ENCODE measurements at regions not wholly inside any gene's neighbourhood (a gene's known extent, or its start where the extent isn't known, plus 50 kb on each side); places are given as distances from the start of the nearest gene placed in this dataset.

GRCh38 chr15:53202876-53203275, 412.7 kb upstream of the ONECUT1 start:
- Histone ChIP-seq H2BK12ac (ENCODE audit: low read length) (no peak overlapping the region), H3K36me3 (replicated peaks in 1 of 2; ENCODE audit: control insufficient read depth in 2 of 2, insufficient read depth in 2 of 2, low read length in 2 of 2) (no peaks in the 10 kb centered on the region), H3K9ac (ENCODE audit: low read depth, low read length, poor library complexity) (no peak overlapping the region), H4K91ac (ENCODE audit: low read depth, low read length, poor library complexity) (no peak overlapping the region), H2BK15ac (ENCODE audit: low read length) (no peak overlapping the region), H2BK120ac (ENCODE audit: low read depth, low read length) (no peak overlapping the region), H3K4me2 (ENCODE audit: insufficient read depth, low read length, poor library complexity, severe bottlenecking) (no peak overlapping the region), H3K4me1 (ENCODE audit: control insufficient read depth in 2 of 2, insufficient read depth in 1 of 2, low read depth in 1 of 2, low read length in 2 of 2) (peaks cover 0 to 6% of the 10 kb centered on the region in 2 donors), H3K18ac (ENCODE audit: low read length) (no peak overlapping the region), H3K4me3 (ENCODE audit: low read length in 2 of 2) (no peak overlapping the region), H2BK5ac (ENCODE audit: low read length) (no peak overlapping the region), H3K79me1 (ENCODE audit: low read depth, low read length) (no peaks in the 10 kb centered on the region), H2AFZ (ENCODE audit: low read length) (no peak overlapping the region), H3K14ac (ENCODE audit: low read length) (no peak overlapping the region), H2AK5ac (ENCODE audit: low read depth, low read length) (no peak overlapping the region), H3K4ac (ENCODE audit: low read length) (no peak overlapping the region), H3K23ac (ENCODE audit: low read depth, low read length, poor library complexity) (no peak overlapping the region), H3K9me3 (replicated peaks in 1 of 2; ENCODE audit: control insufficient read depth in 2 of 2, insufficient read depth in 1 of 2, low read depth in 1 of 2, low read length in 2 of 2) (peaks cover 0 to 2% of the 10 kb centered on the region in 2 donors), H3K27ac (replicated peaks; ENCODE audit: low read length) (no peak overlapping the region), H4K8ac (ENCODE audit: low read depth, low read length) (no peak overlapping the region), H3K27me3 (ENCODE audit: control insufficient read depth in 3 of 3, insufficient read depth in 3 of 3, low read depth in 1 of 3, low read length in 3 of 3) (peaks cover 0 to 12% (median 0%) of the 10 kb centered on the region in 3 experiments)
- no CpG with 5 or more reads among the region's 1 CpG for whole genome bisulfite sequencing, 2 donors (ENCODE audit: extremely low coverage in 2 of 2, insufficient read length in 2 of 2, insufficient replicate concordance in 1 of 2)
- no peak for DNase-seq (ENCODE audit: low spot score)

- no peak overlapping the region for H3K23ac ChIP-seq (ENCODE audit: low read depth, low read length, poor library complexity)
- no CpG with 5 or more reads among the region's 23 CpGs for WGBS, 2 donors (ENCODE audit: extremely low coverage in 2 of 2, insufficient read length in 2 of 2, insufficient replicate concordance in 1 of 2)
These were observed 407.3 kb upstream of the ONECUT1 start for GRCh38 chr15:53197426-53197839.

GRCh38 chr15:53196788-53197187, 406.7 kb upstream of the ONECUT1 start:
- Histone ChIP-seq H3K18ac (ENCODE audit: low read length) (no peak overlapping the region), H3K9me3 (replicated peaks in 1 of 2; ENCODE audit: control insufficient read depth in 2 of 2, insufficient read depth in 1 of 2, low read depth in 1 of 2, low read length in 2 of 2) (no peaks in the 10 kb centered on the region), H3K14ac (ENCODE audit: low read length) (no peak overlapping the region), H3K4me3 (ENCODE audit: low read length in 2 of 2) (no peak overlapping the region), H2AK5ac (ENCODE audit: low read depth, low read length) (no peak overlapping the region), H2AFZ (ENCODE audit: low read length) (no peak overlapping the region), H4K91ac (ENCODE audit: low read depth, low read length, poor library complexity) (no peak overlapping the region), H3K79me1 (ENCODE audit: low read depth, low read length) (no peaks in the 10 kb centered on the region), H3K4me1 (ENCODE audit: control insufficient read depth in 2 of 2, insufficient read depth in 1 of 2, low read depth in 1 of 2, low read length in 2 of 2) (peaks cover 0 to 9% of the 10 kb centered on the region in 2 donors), H3K9ac (ENCODE audit: low read depth, low read length, poor library complexity) (no peak overlapping the region), H2BK5ac (ENCODE audit: low read length) (no peak overlapping the region), H3K23ac (ENCODE audit: low read depth, low read length, poor library complexity) (no peak overlapping the region), H3K27me3 (ENCODE audit: control insufficient read depth in 3 of 3, insufficient read depth in 3 of 3, low read depth in 1 of 3, low read length in 3 of 3) (peaks cover 0 to 24% (median 0%) of the 10 kb centered on the region in 3 experiments), H4K8ac (ENCODE audit: low read depth, low read length) (no peak overlapping the region), H2BK12ac (ENCODE audit: low read length) (no peak overlapping the region), H2BK15ac (ENCODE audit: low read length) (no peak overlapping the region), H3K4me2 (ENCODE audit: insufficient read depth, low read length, poor library complexity, severe bottlenecking) (no peak overlapping the region), H3K27ac (replicated peaks; ENCODE audit: low read length) (no peak overlapping the region), H2BK120ac (ENCODE audit: low read depth, low read length) (no peak overlapping the region), H3K36me3 (replicated peaks in 1 of 2; ENCODE audit: control insufficient read depth in 2 of 2, insufficient read depth in 2 of 2, low read length in 2 of 2) (no peaks in the 10 kb centered on the region), H3K4ac (ENCODE audit: low read length) (no peak overlapping the region)
- no CpG with 5 or more reads among the region's 11 CpGs for WGBS, 2 donors (ENCODE audit: extremely low coverage in 2 of 2, insufficient read length in 2 of 2, insufficient replicate concordance in 1 of 2)
- no peak for DNase-seq (ENCODE audit: low spot score)

More at GRCh38 chr15:53197426-53197839, 407.3 kb upstream of the ONECUT1 start:
- H2BK120ac ChIP-seq (ENCODE audit: low read depth, low read length): no peak overlapping the region
- H2AFZ ChIP-seq (ENCODE audit: low read length): peak overlapping the region; percentile 41
- no peak overlapping the region for H3K14ac ChIP-seq (ENCODE audit: low read length)
- H3K9ac ChIP-seq (ENCODE audit: low read depth, low read length, poor library complexity): no peak overlapping the region
- no peak overlapping the region for H2BK5ac ChIP-seq (ENCODE audit: low read length)
- no peak overlapping the region for H2BK12ac ChIP-seq (ENCODE audit: low read length)
- no peak overlapping the region for H3K27ac ChIP-seq (replicated peaks; ENCODE audit: low read length)
- no peak overlapping the region for H4K8ac ChIP-seq (ENCODE audit: low read depth, low read length)
- peaks cover 0 to 9% of the 10 kb centered on the region in 2 donors for H3K4me1 ChIP-seq (ENCODE audit: control insufficient read depth in 2 of 2, insufficient read depth in 1 of 2, low read depth in 1 of 2, low read length in 2 of 2)
- H2AK5ac ChIP-seq (ENCODE audit: low read depth, low read length): no peak overlapping the region
- no peak overlapping the region for H2BK15ac ChIP-seq (ENCODE audit: low read length)
- H3K18ac ChIP-seq (ENCODE audit: low read length): no peak overlapping the region
- peaks cover 0 to 24% (median 0%) of the 10 kb centered on the region in 3 experiments for H3K27me3 ChIP-seq (ENCODE audit: control insufficient read depth in 3 of 3, insufficient read depth in 3 of 3, low read depth in 1 of 3, low read length in 3 of 3)
- no peaks in the 10 kb centered on the region for H3K9me3 ChIP-seq (replicated peaks in 1 of 2; ENCODE audit: control insufficient read depth in 2 of 2, insufficient read depth in 1 of 2, low read depth in 1 of 2, low read length in 2 of 2)
- no peaks in the 10 kb centered on the region for H3K36me3 ChIP-seq (replicated peaks in 1 of 2; ENCODE audit: control insufficient read depth in 2 of 2, insufficient read depth in 2 of 2, low read length in 2 of 2)
- H4K91ac ChIP-seq (ENCODE audit: low read depth, low read length, poor library complexity): no peak overlapping the region
- H3K4ac ChIP-seq (ENCODE audit: low read length): no peak overlapping the region
- no peak overlapping the region for H3K4me2 ChIP-seq (ENCODE audit: insufficient read depth, low read length, poor library complexity, severe bottlenecking)
- no peak overlapping the region for H3K4me3 ChIP-seq (ENCODE audit: low read length in 2 of 2)
- DNase-seq (ENCODE audit: low spot score): peak; percentile 81
- no peaks in the 10 kb centered on the region for H3K79me1 ChIP-seq (ENCODE audit: low read depth, low read length)

- no peak overlapping the region for H2AFZ ChIP-seq (ENCODE audit: low read length)
- no peak overlapping the region for H2AK5ac ChIP-seq (ENCODE audit: low read depth, low read length)
- H2BK15ac ChIP-seq (ENCODE audit: low read length): no peak overlapping the region
- peaks cover 0 to 9% of the 10 kb centered on the region in 2 donors for H3K4me1 ChIP-seq (ENCODE audit: control insufficient read depth in 2 of 2, insufficient read depth in 1 of 2, low read depth in 1 of 2, low read length in 2 of 2)
- no peak overlapping the region for H4K8ac ChIP-seq (ENCODE audit: low read depth, low read length)
- H3K36me3 ChIP-seq (replicated peaks in 1 of 2; ENCODE audit: control insufficient read depth in 2 of 2, insufficient read depth in 2 of 2, low read length in 2 of 2): no peaks in the 10 kb centered on the region
- no peak overlapping the region for H3K27ac ChIP-seq (replicated peaks; ENCODE audit: low read length)
- no peak overlapping the region for H3K23ac ChIP-seq (ENCODE audit: low read depth, low read length, poor library complexity)
- peaks cover 0 to 24% (median 0%) of the 10 kb centered on the region in 3 experiments for H3K27me3 ChIP-seq (ENCODE audit: control insufficient read depth in 3 of 3, insufficient read depth in 3 of 3, low read depth in 1 of 3, low read length in 3 of 3)
- no peak overlapping the region for H2BK5ac ChIP-seq (ENCODE audit: low read length)
- no peak overlapping the region for H3K4me3 ChIP-seq (ENCODE audit: low read length in 2 of 2)
- H2BK12ac ChIP-seq (ENCODE audit: low read length): no peak overlapping the region
- no peaks in the 10 kb centered on the region for H3K9me3 ChIP-seq (replicated peaks in 1 of 2; ENCODE audit: control insufficient read depth in 2 of 2, insufficient read depth in 1 of 2, low read depth in 1 of 2, low read length in 2 of 2)
- H4K91ac ChIP-seq (ENCODE audit: low read depth, low read length, poor library complexity): no peak overlapping the region
- no peaks in the 10 kb centered on the region for H3K79me1 ChIP-seq (ENCODE audit: low read depth, low read length)
- no peak overlapping the region for H3K14ac ChIP-seq (ENCODE audit: low read length)
- no peak overlapping the region for H3K9ac ChIP-seq (ENCODE audit: low read depth, low read length, poor library complexity)
- no CpG with 5 or more reads among the region's 5 CpGs for WGBS, 2 donors (ENCODE audit: extremely low coverage in 2 of 2, insufficient read length in 2 of 2, insufficient replicate concordance in 1 of 2)
- no peak overlapping the region for H3K4me2 ChIP-seq (ENCODE audit: insufficient read depth, low read length, poor library complexity, severe bottlenecking)
- H2BK120ac ChIP-seq (ENCODE audit: low read depth, low read length): no peak overlapping the region
- H3K18ac ChIP-seq (ENCODE audit: low read length): no peak overlapping the region
- DNase-seq (ENCODE audit: low spot score): peak; percentile 39
- H3K4ac ChIP-seq (ENCODE audit: low read length): no peak overlapping the region
These were observed 406.1 kb upstream of the ONECUT1 start for GRCh38 chr15:53196242-53196641.
